NT2/D1 (cell line): ENCODE measurements at regions not wholly inside any gene's neighbourhood (a gene's known extent, or its start where the extent isn't known, plus 50 kb on each side); places are given as distances from the start of the nearest gene placed in this dataset.

Experiments used
- DNase-seq: peaks from one replicate; pipeline ENCODE4 v3.0.0-alpha.2; 2011; ENCODE audit warnings: low read depth, low spot score
- H3K27me3 ChIP-seq: 2 replicates; pipeline ENCODE4 v1.6.0; 2011; ENCODE audit warnings: mild to moderate bottlenecking; ENCODE audit not compliant: insufficient read length, insufficient read depth
- H3K36me3 ChIP-seq: 2 replicates; pipeline ENCODE4 v1.6.1; 2011; ENCODE audit warnings: mild to moderate bottlenecking, low read length, mixed read lengths; ENCODE audit not compliant: insufficient read depth, insufficient read length
- H3K4me1 ChIP-seq: 2 replicates; pipeline ENCODE4 v1.5.1; 2011; ENCODE audit not compliant: insufficient read depth, insufficient read length
- H3K4me3 ChIP-seq: 2 replicates; pipeline ENCODE4 v1.5.1; 2011; ENCODE audit warnings: low read depth; ENCODE audit not compliant: insufficient read length
- H3K9ac ChIP-seq: 2 replicates; pipeline ENCODE4 v1.6.0; 2011; ENCODE audit warnings: low read depth; ENCODE audit not compliant: insufficient read length
- H3K9me3 ChIP-seq: 2 replicates; pipeline ENCODE4 v1.5.1; 2011; ENCODE audit warnings: mild to moderate bottlenecking, low read length; ENCODE audit not compliant: insufficient read depth
- SUZ12 ChIP-seq: IDR thresholded peaks from 2 replicates; pipeline ENCODE4 v1.6.1; 2011; ENCODE audit not compliant: insufficient read length, insufficient read depth; ENCODE audit errors: extremely low read depth
- YY1 ChIP-seq: IDR thresholded peaks from 2 replicates; pipeline ENCODE4 v1.6.1; 2011; ENCODE audit not compliant: insufficient read length, insufficient read depth
- ZNF274 ChIP-seq: IDR thresholded peaks from 2 replicates; pipeline ENCODE4 v1.6.1; 2011; ENCODE audit warnings: mild to moderate bottlenecking, low read depth, low read length

GRCh38 chr10:130820880-130821482 lies 490.5 kb downstream of the TCERG1L start:
- Histone ChIP-seq H3K9me3 (peaks cover 14% of the 10 kb centered on the region), H3K4me1 (no peaks in the 10 kb centered on the region), H3K4me3 (no peak overlapping the region), H3K36me3 (no peaks in the 10 kb centered on the region), H3K27me3 (no peaks in the 10 kb centered on the region), H3K9ac (no peak overlapping the region)
- TF ChIP-seq YY1 (no peak), SUZ12 (no peak), ZNF274 (no peak)
- no peak for DNase-seq

GRCh38 chr10:130824230-130825014 lies 487.1 kb downstream of the TCERG1L start:
- Histone ChIP-seq H3K27me3 (no peaks in the 10 kb centered on the region), H3K4me3 (no peak overlapping the region), H3K9me3 (peaks cover 22% of the 10 kb centered on the region), H3K36me3 (no peaks in the 10 kb centered on the region), H3K9ac (no peak overlapping the region), H3K4me1 (no peaks in the 10 kb centered on the region)
- no peak for DNase-seq
- TF ChIP-seq SUZ12 (no peak), ZNF274 (no peak), YY1 (no peak)

- TF ChIP-seq ZNF274 (no peak), YY1 (no peak), SUZ12 (no peak)
- H3K9ac ChIP-seq, result no peak overlapping the region
- DNase-seq, result no peak
- H3K4me3 ChIP-seq, result no peak overlapping the region
- no peaks in the 10 kb centered on the region for H3K36me3 ChIP-seq
- H3K4me1 ChIP-seq, result no peaks in the 10 kb centered on the region
- no peaks in the 10 kb centered on the region for H3K27me3 ChIP-seq
- no peaks in the 10 kb centered on the region for H3K9me3 ChIP-seq
Measured at GRCh38 chr10:130833596-130833995, 477.9 kb downstream of the TCERG1L start.

- Histone ChIP-seq H3K9me3 (no peaks in the 10 kb centered on the region), H3K27me3 (no peaks in the 10 kb centered on the region), H3K36me3 (no peaks in the 10 kb centered on the region), H3K4me3 (no peak overlapping the region), H3K4me1 (no peaks in the 10 kb centered on the region), H3K9ac (no peak overlapping the region)
- TF ChIP-seq ZNF274 (no peak), YY1 (no peak), SUZ12 (no peak)
- DNase-seq, result no peak
Measured at GRCh38 chr10:130834170-130834569, 477.4 kb downstream of the TCERG1L start.

- H3K4me1 ChIP-seq, result no peaks in the 10 kb centered on the region
- H3K9me3 ChIP-seq, result no peaks in the 10 kb centered on the region
- H3K27me3 ChIP-seq, result no peaks in the 10 kb centered on the region
- H3K4me3 ChIP-seq, result no peak overlapping the region
- no peaks in the 10 kb centered on the region for H3K36me3 ChIP-seq
- no peak overlapping the region for H3K9ac ChIP-seq
- no peak for TF ChIP-seq ZNF274
- no peak for TF ChIP-seq YY1
- no peak for TF ChIP-seq SUZ12
- no peak for DNase-seq
Measured at GRCh38 chr10:130834573-130834972, 476.9 kb downstream of the TCERG1L start.

GRCh38 chr10:130835068-130835467 lies 476.5 kb downstream of the TCERG1L start:
- TF ChIP-seq YY1 (no peak), SUZ12 (no peak), ZNF274 (no peak)
- H3K9me3 ChIP-seq, result no peaks in the 10 kb centered on the region
- H3K36me3 ChIP-seq, result no peaks in the 10 kb centered on the region
- H3K4me3 ChIP-seq, result no peak overlapping the region
- no peaks in the 10 kb centered on the region for H3K27me3 ChIP-seq
- no peak for DNase-seq
- H3K9ac ChIP-seq, result no peak overlapping the region
- H3K4me1 ChIP-seq, result no peaks in the 10 kb centered on the region

- Histone ChIP-seq H3K36me3 (no peaks in the 10 kb centered on the region), H3K4me3 (no peak overlapping the region), H3K9ac (no peak overlapping the region), H3K4me1 (no peaks in the 10 kb centered on the region), H3K27me3 (no peaks in the 10 kb centered on the region), H3K9me3 (no peaks in the 10 kb centered on the region)
- DNase-seq, result no peak
- TF ChIP-seq YY1 (no peak), ZNF274 (no peak), SUZ12 (no peak)
Measured at GRCh38 chr10:130836344-130836743, 475.2 kb downstream of the TCERG1L start.
